Gastroesophageal sphincter (tissue), 3 donors: ENCODE measurements at regions not wholly inside any gene's neighbourhood (a gene's known extent, or its start where the extent isn't known, plus 50 kb on each side); places are given as distances from the start of the nearest gene placed in this dataset.

Experiments used
- CTCF ChIP-seq, 4 experiments: fragments of 200-600 bp in 2 of 4; fragments of 450-650 bp in 2 of 4; sonication (generic) in 1 of 4; IDR thresholded peaks; one replicate each; pipeline ENCODE4 v1.5.1; 2017 to 2019; ENCODE audit warnings: antibody characterized with exemption in 4 of 4, mild to moderate bottlenecking in 2 of 4, moderate library complexity in 2 of 4
- POLR2A ChIP-seq, 2 donors: fragments of 450-650 bp; IDR thresholded peaks; one replicate each; pipeline ENCODE4 v1.6.1; 2017; ENCODE audit warnings: antibody characterized with exemption in 2 of 2, mild to moderate bottlenecking in 2 of 2, moderate library complexity in 1 of 2
- POLR2AphosphoS5 ChIP-seq: sonication (generic); formaldehyde crosslinking; IDR thresholded peaks from one replicate; pipeline ENCODE4 v1.6.1; 2017; ENCODE audit warnings: antibody characterized with exemption

- TF ChIP-seq POLR2A (IDR thresholded peaks at IDR 0.05) (no peak), CTCF (IDR thresholded peaks at IDR 0.05) (no peak), POLR2AphosphoS5 (no peak)
These were observed 117.8 kb downstream of the SLC41A2 start for GRCh38 chr12:104840262-104840661.
